Brain microvascular endothelial cell (primary cell): ENCODE measurements at regions not wholly inside any gene's neighbourhood (a gene's known extent, or its start where the extent isn't known, plus 50 kb on each side); places are given as distances from the start of the nearest gene placed in this dataset.

Experiments used
- DNase-seq: peaks from one replicate; pipeline ENCODE4 v3.0.0-alpha.2; 2020
- H3K27ac ChIP-seq: fragments of 250-450 bp; sonication (Bioruptor Pico); 2 replicates; pipeline ENCODE4 v1.5.1; 2020; ENCODE audit warnings: mild to moderate bottlenecking, moderate library complexity
- H3K27me3 ChIP-seq: fragments of 250-450 bp; sonication (Bioruptor Pico); replicated peaks from 2 replicates; pipeline ENCODE4 v1.5.1; 2020; ENCODE audit warnings: mild to moderate bottlenecking
- H3K36me3 ChIP-seq: fragments of 250-450 bp; sonication (Bioruptor Pico); replicated peaks from 2 replicates; pipeline ENCODE4 v1.5.1; 2020; ENCODE audit warnings: mild to moderate bottlenecking
- H3K4me3 ChIP-seq: 2 replicates; pipeline ENCODE4 v1.5.1; 2011; ENCODE audit warnings: low read depth, mild to moderate bottlenecking, control low read depth, low read length, moderate library complexity
- CTCF ChIP-seq: IDR thresholded peaks from 2 replicates; pipeline ENCODE4 v1.5.1; 2011; ENCODE audit warnings: low read depth, mild to moderate bottlenecking, moderate library complexity, low read length, control low read depth, inconsistent platforms; ENCODE audit errors: missing control alignments
- in situ Hi-C: cut with HindIII; loops from 2 replicates; pipeline ENCODE4 v1.10.0; 2017; ENCODE audit warnings: low sequenced_read_pairs, low pct_ligation_motif_present

GRCh38 chr3:72665701-72666446, 182.4 kb downstream of the SHQ1 start:
- no peak overlapping the region for H3K27ac ChIP-seq
- H3K4me3 ChIP-seq, result no peak overlapping the region
- DNase-seq, result peak; percentile 41
- peak; percentile 69 for TF ChIP-seq CTCF
- no peaks in the 10 kb centered on the region for H3K27me3 ChIP-seq
- H3K36me3 ChIP-seq, result no peaks in the 10 kb centered on the region
- in situ Hi-C loops, result no loop called here

GRCh38 chr3:72665103-72665502, 183.1 kb downstream of the SHQ1 start:
- DNase-seq, result no peak
- Histone ChIP-seq H3K27ac (no peak overlapping the region), H3K27me3 (no peaks in the 10 kb centered on the region), H3K4me3 (no peak overlapping the region), H3K36me3 (no peaks in the 10 kb centered on the region)
- no peak for TF ChIP-seq CTCF
- in situ Hi-C loops, result no loop called here

- H3K36me3 ChIP-seq, result no peaks in the 10 kb centered on the region
- H3K27me3 ChIP-seq, result no peaks in the 10 kb centered on the region
- H3K4me3 ChIP-seq, result no peak overlapping the region
- in situ Hi-C loops, result no loop called here
- no peak for DNase-seq
- no peak overlapping the region for H3K27ac ChIP-seq
- TF ChIP-seq CTCF, result no peak
Measured at GRCh38 chr3:72664184-72664975, 183.9 kb downstream of the SHQ1 start.

- no peak for DNase-seq
- Histone ChIP-seq H3K27me3 (no peaks in the 10 kb centered on the region), H3K36me3 (no peaks in the 10 kb centered on the region), H3K27ac (no peak overlapping the region), H3K4me3 (no peak overlapping the region)
- TF ChIP-seq CTCF, result no peak
- in situ Hi-C loops, result no loop called here
Measured at GRCh38 chr3:72663429-72663828, 184.8 kb downstream of the SHQ1 start.

GRCh38 chr3:72661115-72661457, 187.2 kb downstream of the SHQ1 start:
- H3K4me3 ChIP-seq, result no peak overlapping the region
- no peaks in the 10 kb centered on the region for H3K27me3 ChIP-seq
- in situ Hi-C loops, result no loop called here
- no peaks in the 10 kb centered on the region for H3K36me3 ChIP-seq
- TF ChIP-seq CTCF, result no peak
- no peak for DNase-seq
- no peak overlapping the region for H3K27ac ChIP-seq
